Ishikawa (cell line): ENCODE measurements at regions not wholly inside any gene's neighbourhood (a gene's known extent, or its start where the extent isn't known, plus 50 kb on each side); places are given as distances from the start of the nearest gene placed in this dataset.

ENCODE experiments used
- EGR1 ChIP-seq: IDR thresholded peaks from 2 replicates; pipeline ENCODE4 v1.6.1; 2012
- EP300 ChIP-seq: IDR thresholded peaks from 2 replicates; pipeline ENCODE4 v1.6.1; 2012; ENCODE audit warnings: borderline replicate concordance
- RAD21 ChIP-seq: IDR thresholded peaks from 2 replicates; pipeline ENCODE4 v1.6.1; 2012; ENCODE audit warnings: low read depth
- REST ChIP-seq: IDR thresholded peaks from 2 replicates; pipeline ENCODE4 v1.6.1; 2012; ENCODE audit warnings: low read depth, mild to moderate bottlenecking
- TAF1 ChIP-seq: IDR thresholded peaks from 2 replicates; pipeline ENCODE4 v1.6.1; 2012; ENCODE audit warnings: low read depth, mild to moderate bottlenecking
- TEAD4 ChIP-seq: IDR thresholded peaks from 2 replicates; pipeline ENCODE4 v1.6.1; 2012
- USF1 ChIP-seq: IDR thresholded peaks from 2 replicates; pipeline ENCODE4 v1.6.1; 2012
- YY1 ChIP-seq: IDR thresholded peaks from 2 replicates; pipeline ENCODE4 v1.6.1; 2012; ENCODE audit warnings: low read depth

- TF ChIP-seq REST: no peak
- TF ChIP-seq EP300: no peak
- TF ChIP-seq EGR1: no peak
- no peak for TF ChIP-seq USF1
- no peak for TF ChIP-seq YY1
- no peak for TF ChIP-seq TAF1
- no peak for TF ChIP-seq RAD21
- TF ChIP-seq TEAD4: no peak
Measured at GRCh38 chr9:108569624-108570023, 286.2 kb downstream of the ACTL7B start.
